ENCODE measurements at regions not wholly inside any gene's neighbourhood (a gene's known extent, or its start where the extent isn't known, plus 50 kb on each side); places are given as distances from the start of the nearest gene placed in this dataset.

- Histone ChIP-seq H3K23ac (ENCODE audit: insufficient read length, low read depth, low read length) (no peak overlapping the region), H4K20me1 (ENCODE audit: control insufficient read depth, insufficient read depth, insufficient read length) (no peaks in the 10 kb centered on the region), H3K79me2 (ENCODE audit: insufficient read depth, low read length) (no peaks in the 10 kb centered on the region), H3K14ac (ENCODE audit: insufficient read depth, low read length) (no peak overlapping the region), H3K79me1 (ENCODE audit: insufficient read depth, low read depth, low read length, poor library complexity, severe bottlenecking) (no peaks in the 10 kb centered on the region), H2BK12ac (ENCODE audit: insufficient read length, low read depth, low read length) (no peak overlapping the region), H3K56ac (ENCODE audit: insufficient read length, low read depth, low read length) (no peak overlapping the region), H3K9me3 (ENCODE audit: control insufficient read depth, low read depth, low read length) (no peaks in the 10 kb centered on the region), H3K9ac (ENCODE audit: extremely low read depth, insufficient read length, low read length) (no peak overlapping the region), H2AFZ (ENCODE audit: low read length) (no peak overlapping the region), H3K4me1 (ENCODE audit: insufficient read depth, low read length) (0 out of 2 replicates have a peak, but pooled peaks cover 4% of the 10 kb centered on the region), H4K8ac (replicated peaks; ENCODE audit: insufficient read length, low read depth, low read length) (no peak overlapping the region), H3K4ac (ENCODE audit: low read depth, low read length) (no peak overlapping the region), H3K23me2 (ENCODE audit: insufficient read length, low read depth, low read length, poor library complexity, severe bottlenecking) (no peaks in the 10 kb centered on the region), H2AK5ac (ENCODE audit: insufficient read length, low read length) (no peak overlapping the region), H2BK20ac (ENCODE audit: low read depth, low read length, poor library complexity, severe bottlenecking) (no peak overlapping the region), H3K18ac (ENCODE audit: insufficient read length, low read depth, low read length) (no peak overlapping the region), H2BK5ac (ENCODE audit: insufficient read length, low read length) (no peak overlapping the region), H3K27me3 (ENCODE audit: insufficient read depth, low read length) (no peaks in the 10 kb centered on the region), H2BK120ac (ENCODE audit: low read depth, low read length, poor library complexity, severe bottlenecking) (no peak overlapping the region), H3K4me2 (ENCODE audit: insufficient read depth, insufficient read length, low read length) (no peak overlapping the region), H3K27ac (ENCODE audit: insufficient read length, low read depth, low read length) (no peak overlapping the region), H2BK15ac (ENCODE audit: low read depth, low read length) (no peak overlapping the region), H4K91ac (ENCODE audit: insufficient read length, low read depth, low read length) (no peak overlapping the region), H3T11ph (ENCODE audit: low read length) (no peak overlapping the region), H4K5ac (ENCODE audit: insufficient read length, low read depth, low read length) (no peak overlapping the region)
- H3K27me3 Mint-ChIP-seq (ENCODE audit: low read depth) = no peaks in the 10 kb centered on the region; the same call in 1 of the 2 replicates
- no peak for TF ChIP-seq CTCF (conservative IDR thresholded peaks at IDR 0.05)
- H3K4me3 Mint-ChIP-seq = no peak overlapping the region
- no peaks in the 10 kb centered on the region for H3K9me3 Mint-ChIP-seq
- peak overlapping the region in 1 of 3 experiments; percentile 9; a peak in 1 of 7 replicates for H3K27ac Mint-ChIP-seq
- no peaks in the 10 kb centered on the region; a peak in 1 of 7 replicates for H3K36me3 Mint-ChIP-seq (ENCODE audit: insufficient read depth in 1 of 3, low read depth in 3 of 3)
- DNase-seq = no peak
- peaks cover 9 to 16% of the 10 kb centered on the region in 2 experiments for H3K4me1 Mint-ChIP-seq
- no CpG with 5 or more reads among the region's 4 CpGs for WGBS (ENCODE audit: extremely low coverage, insufficient read length, low lambda C conversion rate)
Measured at GRCh38 chr9:87446527-87446926, 51.1 kb upstream of the DAPK1 start.
